DOHH2 (cell line): ENCODE measurements at regions not wholly inside any gene's neighbourhood (a gene's known extent, or its start where the extent isn't known, plus 50 kb on each side); places are given as distances from the start of the nearest gene placed in this dataset.

Experiments used
- H3F3A ChIP-seq: fragments of 200-600 bp; sonication (generic), shearing (Covaris generic); 2 replicates; pipeline ENCODE4 v1.6.0; 2016; ENCODE audit warnings: antibody characterized with exemption, mild to moderate bottlenecking; ENCODE audit not compliant: control insufficient read depth, insufficient read depth
- H3K27ac ChIP-seq: fragments of 200-600 bp; sonication (generic); 2 replicates; pipeline ENCODE4 v1.5.1; 2014; ENCODE audit warnings: low read depth, mild to moderate bottlenecking, low read length, moderate library complexity
- H3K27me3 ChIP-seq: fragments of 200-600 bp; sonication (generic); 2 replicates; pipeline ENCODE4 v1.6.1; 2014; ENCODE audit warnings: mild to moderate bottlenecking, low read length, mixed read lengths; ENCODE audit not compliant: control insufficient read depth
- H3K36me3 ChIP-seq: fragments of 200-600 bp; sonication (generic); 2 replicates; pipeline ENCODE4 v1.6.1; 2014; ENCODE audit warnings: mild to moderate bottlenecking, low read length, moderate library complexity, mixed read lengths; ENCODE audit not compliant: control insufficient read depth
- H3K4me1 ChIP-seq: fragments of 200-600 bp; sonication (generic); 2 replicates; pipeline ENCODE4 v1.6.1; 2014; ENCODE audit warnings: mild to moderate bottlenecking, low read length, mixed read lengths; ENCODE audit not compliant: control insufficient read depth
- H3K4me2 ChIP-seq: fragments of 200-600 bp; sonication (generic); 2 replicates; pipeline ENCODE4 v1.6.0; 2014; ENCODE audit warnings: mild to moderate bottlenecking, low read length, moderate library complexity
- H3K4me3 ChIP-seq: fragments of 200-600 bp; sonication (generic); 2 replicates; pipeline ENCODE4 v1.5.1; 2014; ENCODE audit warnings: mild to moderate bottlenecking, low read length, mixed read lengths
- H3K79me2 ChIP-seq: fragments of 200-600 bp; sonication (generic); 2 replicates; pipeline ENCODE4 v1.6.1; 2014; ENCODE audit warnings: mild to moderate bottlenecking, low read length, mixed read lengths; ENCODE audit not compliant: control insufficient read depth
- H3K9me2 ChIP-seq: fragments of 200-600 bp; sonication (generic); replicated peaks from 2 replicates; pipeline ENCODE4 v1.6.1; 2014; ENCODE audit warnings: mild to moderate bottlenecking, low read length, mixed read lengths; ENCODE audit not compliant: control insufficient read depth
- H3K9me3 ChIP-seq: fragments of 200-600 bp; sonication (generic); 2 replicates; pipeline ENCODE4 v1.6.1; 2014; ENCODE audit warnings: antibody characterized with exemption, low read length, mixed read lengths; ENCODE audit not compliant: control insufficient read depth, insufficient read depth
- H4K20me1 ChIP-seq: fragments of 200-600 bp; sonication (generic); 2 replicates; pipeline ENCODE4 v1.6.0; 2014; ENCODE audit warnings: low read depth, mild to moderate bottlenecking, antibody characterized with exemption, low read length, moderate library complexity; ENCODE audit not compliant: control insufficient read depth, insufficient read depth
- EZH2phosphoT487 ChIP-seq: fragments of 200-600 bp; sonication (generic); IDR thresholded peaks from 2 replicates; pipeline ENCODE4 v1.6.1; 2017; ENCODE audit warnings: borderline replicate concordance, mild to moderate bottlenecking, antibody characterized with exemption, low read length, moderate library complexity, mixed read lengths
- TF ChIP-seq, protein P1 (sequence below): fragments of 200-600 bp; sonication (generic); IDR thresholded peaks from one replicate; pipeline ENCODE4 v1.5.1; 2014; ENCODE audit warnings: antibody characterized with exemption, mild to moderate bottlenecking, low read depth, low read length; ENCODE audit not compliant: poor library complexity, severe bottlenecking

DNA sequence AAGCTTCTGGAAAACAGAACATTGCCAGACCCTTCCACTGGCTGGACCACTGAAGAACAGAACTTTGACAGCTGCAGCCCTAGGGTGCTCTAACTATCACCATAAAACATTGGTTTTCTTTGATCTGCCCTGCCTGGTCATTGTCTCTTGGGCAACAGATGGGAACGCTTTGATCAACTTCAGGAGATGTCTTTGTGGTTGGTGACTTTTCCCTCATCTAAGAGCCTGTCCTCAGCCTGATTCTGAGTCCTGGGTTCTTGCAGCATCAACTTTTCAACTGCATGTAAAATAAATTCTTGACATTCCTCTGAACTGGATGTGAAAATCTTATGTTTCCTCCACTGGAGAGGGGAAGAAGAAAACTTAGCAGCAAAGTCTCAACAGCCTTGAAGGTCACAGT lies 53.1 kb upstream of the ZNRF2 start:
- H3K79me2 ChIP-seq, result no peaks in the 10 kb centered on the region
- peaks cover 11% of the 10 kb centered on the region for H3F3A ChIP-seq
- no peaks in the 10 kb centered on the region for H3K36me3 ChIP-seq
- no peaks in the 10 kb centered on the region for H3K9me2 ChIP-seq
- no peaks in the 10 kb centered on the region for H3K27me3 ChIP-seq
- no peak overlapping the region for H3K4me3 ChIP-seq
- peaks cover 21% of the 10 kb centered on the region for H3K4me1 ChIP-seq
- H3K27ac ChIP-seq, result no peak overlapping the region
- H4K20me1 ChIP-seq, result no peaks in the 10 kb centered on the region
- TF ChIP-seq EZH2phosphoT487, result no peak
- TF ChIP-seq, protein P1, sequence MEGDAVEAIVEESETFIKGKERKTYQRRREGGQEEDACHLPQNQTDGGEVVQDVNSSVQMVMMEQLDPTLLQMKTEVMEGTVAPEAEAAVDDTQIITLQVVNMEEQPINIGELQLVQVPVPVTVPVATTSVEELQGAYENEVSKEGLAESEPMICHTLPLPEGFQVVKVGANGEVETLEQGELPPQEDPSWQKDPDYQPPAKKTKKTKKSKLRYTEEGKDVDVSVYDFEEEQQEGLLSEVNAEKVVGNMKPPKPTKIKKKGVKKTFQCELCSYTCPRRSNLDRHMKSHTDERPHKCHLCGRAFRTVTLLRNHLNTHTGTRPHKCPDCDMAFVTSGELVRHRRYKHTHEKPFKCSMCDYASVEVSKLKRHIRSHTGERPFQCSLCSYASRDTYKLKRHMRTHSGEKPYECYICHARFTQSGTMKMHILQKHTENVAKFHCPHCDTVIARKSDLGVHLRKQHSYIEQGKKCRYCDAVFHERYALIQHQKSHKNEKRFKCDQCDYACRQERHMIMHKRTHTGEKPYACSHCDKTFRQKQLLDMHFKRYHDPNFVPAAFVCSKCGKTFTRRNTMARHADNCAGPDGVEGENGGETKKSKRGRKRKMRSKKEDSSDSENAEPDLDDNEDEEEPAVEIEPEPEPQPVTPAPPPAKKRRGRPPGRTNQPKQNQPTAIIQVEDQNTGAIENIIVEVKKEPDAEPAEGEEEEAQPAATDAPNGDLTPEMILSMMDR, result no peak
- no peak overlapping the region for H3K4me2 ChIP-seq
- no peaks in the 10 kb centered on the region for H3K9me3 ChIP-seq

GRCh38 chr7:30232391-30232790 lies 52.0 kb upstream of the ZNRF2 start:
- Histone ChIP-seq H3K36me3 (no peaks in the 10 kb centered on the region), H3K27ac (no peak overlapping the region), H3K27me3 (no peaks in the 10 kb centered on the region), H3F3A (peaks cover 10% of the 10 kb centered on the region; the same call in 1 of the 2 replicates), H3K4me1 (peaks cover 24% of the 10 kb centered on the region), H3K4me2 (no peak overlapping the region), H3K79me2 (no peaks in the 10 kb centered on the region), H3K9me2 (no peaks in the 10 kb centered on the region), H4K20me1 (no peaks in the 10 kb centered on the region), H3K4me3 (no peak overlapping the region), H3K9me3 (no peaks in the 10 kb centered on the region)
- TF ChIP-seq, protein P1, result no peak
- TF ChIP-seq EZH2phosphoT487, result no peak
